B cell (primary cell): ENCODE measurements at regions not wholly inside any gene's neighbourhood (a gene's known extent, or its start where the extent isn't known, plus 50 kb on each side); places are given as distances from the start of the nearest gene placed in this dataset.

Experiments used
- ATAC-seq: fragments of 200-7000 bp; cut with Tn5 transposase; one replicate; pipeline ENCODE4 v1.10.0; 2021; ENCODE audit warnings: low read depth, mild to moderate bottlenecking, moderate number of reproducible peaks, moderate library complexity
- CTCF ChIA-PET: fragments of 350-600 bp; sonication (Branson Sonifier 250); formaldehyde crosslinking; loops from one replicate; lab custom pipeline; 2021; ENCODE audit warnings: antibody characterized with exemption, inconsistent platforms; lab: Charles Lee
- POLR2A ChIA-PET: fragments of 350-600 bp; sonication (Branson Sonifier 250); formaldehyde crosslinking; loops from one replicate; lab custom pipeline; 2021; ENCODE audit warnings: antibody characterized with exemption; lab: Charles Lee
- DNase-seq: peaks from one replicate; pipeline ENCODE4 v3.0.0; 2013
- H2AFZ ChIP-seq: 2 replicates; pipeline ENCODE4 v1.6.1; 2012; ENCODE audit warnings: mild to moderate bottlenecking, low read depth, low read length; ENCODE audit not compliant: insufficient read depth, poor library complexity, severe bottlenecking
- H3K27ac ChIP-seq, 2 donors: 1 replicate in 1 of 2; 2 replicates in 1 of 2; pipeline ENCODE4 v1.5.1; 2012 to 2013; ENCODE audit warnings: low read length in 2 of 2, mild to moderate bottlenecking in 2 of 2, moderate library complexity in 1 of 2
- H3K27me3 ChIP-seq, 4 experiments: fragments of 200-600 bp in 1 of 4; sonication (generic) in 1 of 4; replicated peaks in 1 of 4; 1 replicate in 2 of 4; 2 replicates in 2 of 4; pipeline versions ENCODE4 v1.6.1 to v1.7.0; 2013 to 2016; ENCODE audit warnings: low read length in 3 of 4, mild to moderate bottlenecking in 2 of 4, mixed read lengths in 1 of 4, moderate library complexity in 1 of 4; ENCODE audit not compliant: insufficient read depth in 4 of 4, control insufficient read depth in 3 of 4; ENCODE audit errors: control extremely low read depth in 1 of 4
- H3K36me3 ChIP-seq, 2 experiments: replicated peaks in 1 of 2; 1 replicate in 1 of 2; 2 replicates in 1 of 2; pipeline versions ENCODE4 v1.6.1 to v1.7.1; 2013; ENCODE audit warnings: low read length in 1 of 2; ENCODE audit not compliant: insufficient read depth in 2 of 2, control insufficient read depth in 1 of 2; ENCODE audit errors: control extremely low read depth in 1 of 2, extremely low read depth in 1 of 2
- H3K4me1 ChIP-seq, 2 donors: fragments of 200-600 bp in 1 of 2; sonication (generic) in 1 of 2; 1 replicate in 1 of 2; 2 replicates in 1 of 2; pipeline versions ENCODE4 v1.5.1 to v1.6.1; 2013 to 2017; ENCODE audit warnings: low read length in 2 of 2; ENCODE audit not compliant: control insufficient read depth in 2 of 2, insufficient read depth in 2 of 2
- H3K4me2 ChIP-seq: replicated peaks from 2 replicates; pipeline ENCODE3; 2012; ENCODE audit warnings: mild to moderate bottlenecking, low read depth, low read length; ENCODE audit not compliant: poor library complexity, severe bottlenecking
- H3K4me3 ChIP-seq, 5 experiments: fragments of 200-600 bp in 1 of 5; sonication (generic) in 1 of 5; 1 replicate in 3 of 5; 2 replicates in 2 of 5; pipeline versions ENCODE4 v1.5.1 to v1.7.0; 2011 to 2016; ENCODE audit warnings: low read length in 4 of 5, mild to moderate bottlenecking in 4 of 5, low read depth in 2 of 5, control low read depth in 1 of 5, moderate library complexity in 1 of 5; ENCODE audit not compliant: insufficient read depth in 1 of 5; ENCODE audit errors: control extremely low read depth in 1 of 5, extremely low read depth in 1 of 5
- H3K79me2 ChIP-seq: fragments of 200-600 bp; sonication (generic); one replicate; pipeline ENCODE4 v1.6.0; 2016; ENCODE audit warnings: low read length; ENCODE audit not compliant: control insufficient read depth, insufficient read depth
- H3K9ac ChIP-seq: fragments of 200-600 bp; sonication (generic); 2 replicates; pipeline ENCODE4 v1.6.1; 2017; ENCODE audit warnings: mild to moderate bottlenecking, low read length, moderate library complexity
- H3K9me3 ChIP-seq, 3 donors: one replicate each; pipeline versions ENCODE4 v1.6.1 to v1.7.1; 2013; ENCODE audit warnings: low read length in 2 of 3; ENCODE audit not compliant: control insufficient read depth in 2 of 3, insufficient read depth in 1 of 3; ENCODE audit errors: control extremely low read depth in 1 of 3
- H4K20me1 ChIP-seq: 2 replicates; pipeline ENCODE4 v1.6.0; 2012; ENCODE audit warnings: mild to moderate bottlenecking, low read length; ENCODE audit not compliant: insufficient read depth, control insufficient read depth, poor library complexity, severe bottlenecking
- H3K27ac Mint-ChIP-seq: one replicate; pipeline ENCODE4 v1.8.0; 2021; ENCODE audit warnings: mixed read lengths
- H3K27me3 Mint-ChIP-seq: one replicate; pipeline ENCODE4 v1.8.0; 2021; ENCODE audit warnings: mixed read lengths
- H3K4me1 Mint-ChIP-seq: one replicate; pipeline ENCODE4 v1.8.0; 2021; ENCODE audit warnings: mixed read lengths
- H3K4me3 Mint-ChIP-seq: one replicate; pipeline ENCODE4 v1.8.0; 2021; ENCODE audit warnings: mixed read lengths
- H3K9me3 Mint-ChIP-seq: one replicate; pipeline ENCODE4 v1.8.0; 2022; ENCODE audit warnings: mixed read lengths; ENCODE audit not compliant: insufficient read depth
- CTCF ChIP-seq: fragments of 200-600 bp; IDR thresholded peaks from one replicate; pipeline ENCODE4 v1.8.0; 2022; ENCODE audit warnings: antibody characterized with exemption, mild to moderate bottlenecking
- EZH2 ChIP-seq: IDR thresholded peaks from 2 replicates; pipeline ENCODE4 v1.6.1; 2012; ENCODE audit warnings: borderline replicate concordance, low read depth, mild to moderate bottlenecking, moderate library complexity, low read length; ENCODE audit not compliant: insufficient read depth, poor library complexity, severe bottlenecking
- intact Hi-C: fragments of 100-400 bp; cut with micrococcal nuclease; formaldehyde crosslinking; loops from one replicate; pipeline ENCODE4 v1.10.0; 2022

DNA sequence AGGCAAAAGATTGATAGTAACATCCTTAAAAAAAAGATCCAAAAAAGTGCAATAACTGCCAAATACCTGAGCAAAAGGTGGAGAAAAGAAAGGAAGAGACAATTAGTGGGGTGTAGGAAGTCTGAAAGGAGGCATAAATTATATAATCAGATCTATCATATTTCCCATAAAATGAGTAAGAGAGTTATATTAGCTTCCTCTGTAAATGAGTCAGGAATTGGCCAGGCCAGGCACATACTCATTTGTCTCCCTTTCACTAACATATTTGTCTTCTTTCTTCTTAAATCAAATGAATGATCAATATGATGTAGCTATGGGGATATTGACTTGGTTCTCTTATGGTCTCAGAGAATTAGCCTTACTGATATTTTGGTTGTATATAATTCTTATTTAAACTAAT is 292.3 kb upstream of the CADM2 start:
- TF ChIP-seq EZH2 (no peak), CTCF (no peak)
- DNase-seq (no peak), ATAC-seq (no peak)
- no peaks in the 10 kb centered on the region for H3K9me3 ChIP-seq
- Mint-ChIP-seq H3K9me3 (peaks cover 3% of the 10 kb centered on the region), H3K27ac (no peak overlapping the region), H3K27me3 (no peaks in the 10 kb centered on the region), H3K4me3 (no peak overlapping the region), H3K4me1 (no peaks in the 10 kb centered on the region)
- no peaks in the 10 kb centered on the region for H3K27me3 ChIP-seq
- ChIA-PET CTCF (no interaction called here), POLR2A (no interaction called here)
- H3K4me3 ChIP-seq, result no peak overlapping the region
- intact Hi-C loops, result no loop called here
- H3K36me3 ChIP-seq, result no peaks in the 10 kb centered on the region
- no peaks in the 10 kb centered on the region for H3K4me1 ChIP-seq
- H3K27ac ChIP-seq, result no peak overlapping the region
- H3K9ac ChIP-seq, result no peak overlapping the region
- H3K4me2 ChIP-seq, result no peak overlapping the region
- H3K79me2 ChIP-seq, result no peaks in the 10 kb centered on the region
- no peak overlapping the region for H2AFZ ChIP-seq
- H4K20me1 ChIP-seq, result no peaks in the 10 kb centered on the region

DNA sequence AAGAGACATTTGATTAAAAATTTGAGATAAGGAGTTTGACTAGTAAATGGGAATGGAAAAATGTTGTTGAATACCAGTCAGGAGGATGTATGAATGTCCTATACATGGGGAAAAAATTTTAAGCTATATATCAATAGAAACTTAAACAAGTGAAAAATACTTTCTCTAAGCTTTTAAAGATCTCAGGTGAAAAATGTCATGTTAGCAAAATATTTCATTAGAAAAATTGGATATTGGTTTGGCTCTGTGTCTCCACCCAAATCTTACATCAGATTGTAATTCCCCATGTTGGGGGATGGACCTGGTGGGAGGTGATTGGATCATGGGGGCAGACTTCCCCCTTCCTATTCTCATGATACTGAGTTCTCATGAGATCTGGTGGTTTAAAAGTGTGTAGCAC is 279.6 kb upstream of the CADM2 start:
- Mint-ChIP-seq H3K4me1 (no peaks in the 10 kb centered on the region), H3K9me3 (peaks cover 3% of the 10 kb centered on the region), H3K27ac (no peak overlapping the region), H3K4me3 (no peak overlapping the region), H3K27me3 (no peaks in the 10 kb centered on the region)
- no peak overlapping the region for H3K27ac ChIP-seq
- H3K27me3 ChIP-seq, result no peaks in the 10 kb centered on the region
- H3K79me2 ChIP-seq, result no peaks in the 10 kb centered on the region
- no peaks in the 10 kb centered on the region for H3K36me3 ChIP-seq
- ATAC-seq (no peak), DNase-seq (no peak)
- POLR2A ChIA-PET, result no interaction called here
- H4K20me1 ChIP-seq, result no peaks in the 10 kb centered on the region
- H3K4me3 ChIP-seq, result no peak overlapping the region
- H3K4me2 ChIP-seq, result no peak overlapping the region
- H3K9me3 ChIP-seq, result no peaks in the 10 kb centered on the region
- CTCF ChIA-PET, result no interaction called here
- H3K4me1 ChIP-seq, result no peaks in the 10 kb centered on the region
- no peak for TF ChIP-seq EZH2
- no peak for TF ChIP-seq CTCF
- intact Hi-C loops, result no loop called here
- H3K9ac ChIP-seq, result no peak overlapping the region
- H2AFZ ChIP-seq, result no peak overlapping the region
